A549 (cell line): ENCODE measurements at regions not wholly inside any gene's neighbourhood (a gene's known extent, or its start where the extent isn't known, plus 50 kb on each side); places are given as distances from the start of the nearest gene placed in this dataset.

ENCODE experiments used
- ATAC-seq, 2 experiments: fragments of 200-7000 bp in 1 of 2; fragments of >200 bp in 1 of 2; cut with Nextera tagmentation in 1 of 2; cut with Tn5 transposase in 1 of 2; 3 replicates each; pipeline versions ENCODE4 v1.8.0 to v1.9.1; 2018 to 2020; ENCODE audit warnings: mild to moderate bottlenecking in 1 of 2, moderate library complexity in 1 of 2
- CTCF ChIA-PET: fragments of 300-600 bp; sonication (Branson Sonifier 250); formaldehyde crosslinking; extraction: SDS; loops from one replicate; lab custom pipeline; 2021; ENCODE audit warnings: antibody characterized with exemption, inconsistent platforms; lab: Yijun Ruan, JAX
- POLR2A ChIA-PET: fragments of 350-600 bp; formaldehyde crosslinking; extraction: SDS; loops from one replicate; lab custom pipeline; 2021; ENCODE audit warnings: antibody characterized with exemption, inconsistent platforms; lab: Yijun Ruan, JAX
- DNase-seq, 2 experiments: peaks; one replicate each; pipeline versions ENCODE4 v3.0.0 to v3.0.0-alpha.2; 2011 to 2016; ENCODE audit warnings: low read depth in 1 of 2, low spot score in 1 of 2
- FAIRE-seq: peaks from 2 replicates; lab custom pipeline; 2011; peaks lifted over from hg19 to GRCh38; lab: Jason Lieb, UNC
- H3K27ac ChIP-seq, 2 experiments: fragments of >200 bp; sonication (Bioruptor Twin); formaldehyde crosslinking; 3 replicates each; pipeline ENCODE4 v1.5.1; 2016 to 2017
- H3K4me1 ChIP-seq: fragments of >200 bp; sonication (Bioruptor Twin); formaldehyde crosslinking; 3 replicates; pipeline ENCODE4 v1.6.1; 2016
- H3K4me2 ChIP-seq: fragments of >200 bp; sonication (Bioruptor Twin); formaldehyde crosslinking; 3 replicates; pipeline ENCODE4 v1.6.1; 2016
- H3K4me3 ChIP-seq: fragments of >200 bp; sonication (Bioruptor Twin); formaldehyde crosslinking; 3 replicates; pipeline ENCODE4 v1.5.1; 2016
- H3K9me3 ChIP-seq: fragments of >200 bp; sonication (Bioruptor Twin); formaldehyde crosslinking; 3 replicates; pipeline ENCODE4 v1.6.1; 2016
- BHLHE40 ChIP-seq: IDR thresholded peaks from 2 replicates; pipeline ENCODE4 v1.6.1; 2012; ENCODE audit warnings: low read depth, low read length, inconsistent platforms
- CHD2 ChIP-seq: fragments of 150-350 bp; IDR thresholded peaks from 2 replicates; pipeline ENCODE4 v1.6.1; 2014; ENCODE audit warnings: low read length; ENCODE audit not compliant: partially characterized antibody
- EHF ChIP-seq: fragments of 250-450 bp; sonication (Bioruptor Pico); IDR thresholded peaks from 2 replicates; pipeline ENCODE4 v1.5.0; 2020; ENCODE audit warnings: mild to moderate bottlenecking
- GATA3 ChIP-seq: IDR thresholded peaks from 2 replicates; pipeline ENCODE4 v1.6.1; 2012; ENCODE audit warnings: borderline replicate concordance
- HDAC2 ChIP-seq: fragments of 200-600 bp; sonication (generic); IDR thresholded peaks from 2 replicates; pipeline ENCODE4 v1.6.1; 2016
- HEYL ChIP-seq: fragments of 250-450 bp; sonication (Bioruptor Pico); IDR thresholded peaks from 2 replicates; pipeline ENCODE4 v1.8.0; 2021; ENCODE audit warnings: mild to moderate bottlenecking, moderate library complexity
- HOXA7 ChIP-seq: fragments of 250-450 bp; sonication (Bioruptor Pico); IDR thresholded peaks from 2 replicates; pipeline ENCODE4 v1.5.0; 2020; ENCODE audit warnings: mild to moderate bottlenecking, moderate library complexity
- HOXB13 ChIP-seq: fragments of 250-450 bp; sonication (Bioruptor Pico); IDR thresholded peaks from 2 replicates; pipeline ENCODE4 v1.5.0; 2020; ENCODE audit warnings: low read depth, mild to moderate bottlenecking, moderate library complexity
- JUN ChIP-seq, 2 experiments: fragments of >200 bp; sonication (Bioruptor Twin); formaldehyde crosslinking; IDR thresholded peaks; 2 replicates in 1 of 2; 3 replicates in 1 of 2; pipeline ENCODE4 v1.6.1; 2016 to 2017
- MAFK ChIP-seq: fragments of 450-650 bp; IDR thresholded peaks from 2 replicates; pipeline ENCODE4 v1.6.1; 2014; ENCODE audit not compliant: partially characterized antibody
- MYC ChIP-seq: IDR thresholded peaks from 2 replicates; pipeline ENCODE4 v1.6.1; 2012; ENCODE audit warnings: mild to moderate bottlenecking, inconsistent platforms, low read length, improper control_type of control experiment, borderline replicate concordance
- RAD21 ChIP-seq, 2 experiments: fragments of >200 bp in 1 of 2; sonication (Bioruptor Twin) in 1 of 2; formaldehyde crosslinking in 1 of 2; IDR thresholded peaks in 1 of 2; conservative IDR thresholded peaks in 1 of 2; 2 replicates in 1 of 2; 3 replicates in 1 of 2; pipeline ENCODE4 v1.6.1; 2012 to 2018; ENCODE audit warnings: inconsistent platforms in 1 of 2
- RCOR1 ChIP-seq: fragments of 150-350 bp; IDR thresholded peaks from 2 replicates; pipeline ENCODE4 v1.6.1; 2014; ENCODE audit warnings: antibody characterized with exemption, low read length, low read depth
- RNF2 ChIP-seq: fragments of 200-600 bp; sonication (generic); IDR thresholded peaks from 2 replicates; pipeline ENCODE4 v1.6.1; 2016; ENCODE audit warnings: low read depth, mild to moderate bottlenecking, antibody characterized with exemption, moderate library complexity, borderline replicate concordance
- SMC3 ChIP-seq: fragments of >200 bp; sonication (Bioruptor Twin); formaldehyde crosslinking; IDR thresholded peaks from 3 replicates; pipeline ENCODE4 v1.6.1; 2018; ENCODE audit warnings: inconsistent platforms
- SREBF2 ChIP-seq: fragments of 450-650 bp; IDR thresholded peaks from 2 replicates; pipeline ENCODE4 v1.6.1; 2014; ENCODE audit warnings: mild to moderate bottlenecking, moderate library complexity
- ZFP36 ChIP-seq: fragments of 450-650 bp; IDR thresholded peaks from 2 replicates; pipeline ENCODE4 v1.6.1; 2014; ENCODE audit warnings: borderline replicate concordance; ENCODE audit not compliant: partially characterized antibody
- ZNF302 ChIP-seq: fragments of 250-450 bp; sonication (Bioruptor Pico); IDR thresholded peaks from 2 replicates; pipeline ENCODE4 v1.9.0; 2021; ENCODE audit warnings: inconsistent platforms, mild to moderate bottlenecking, moderate library complexity
- WGBS: methylation state at CpG from one replicate; pipeline ENCODE4 v1.1.6; 2017; ENCODE audit errors: missing lambda C conversion rate; 5-methylcytosine and 5-hydroxymethylcytosine counted together
- TF ChIP-seq, protein P1 (sequence below): IDR thresholded peaks from 2 replicates; pipeline ENCODE4 v1.6.1; 2012
- TF ChIP-seq, protein P2 (sequence below): fragments of >200 bp; sonication (Bioruptor Twin); formaldehyde crosslinking; IDR thresholded peaks from 3 replicates; pipeline ENCODE4 v1.5.1; 2016
- TF ChIP-seq, protein P3 (sequence below): fragments of 450-650 bp; IDR thresholded peaks from 2 replicates; pipeline ENCODE4 v1.6.1; 2014; ENCODE audit warnings: antibody characterized with exemption
- TF ChIP-seq, protein P4 (sequence below): fragments of >200 bp; sonication (Bioruptor Twin); formaldehyde crosslinking; IDR thresholded peaks from 2 replicates; pipeline ENCODE4 v1.6.1; 2016

DNA sequence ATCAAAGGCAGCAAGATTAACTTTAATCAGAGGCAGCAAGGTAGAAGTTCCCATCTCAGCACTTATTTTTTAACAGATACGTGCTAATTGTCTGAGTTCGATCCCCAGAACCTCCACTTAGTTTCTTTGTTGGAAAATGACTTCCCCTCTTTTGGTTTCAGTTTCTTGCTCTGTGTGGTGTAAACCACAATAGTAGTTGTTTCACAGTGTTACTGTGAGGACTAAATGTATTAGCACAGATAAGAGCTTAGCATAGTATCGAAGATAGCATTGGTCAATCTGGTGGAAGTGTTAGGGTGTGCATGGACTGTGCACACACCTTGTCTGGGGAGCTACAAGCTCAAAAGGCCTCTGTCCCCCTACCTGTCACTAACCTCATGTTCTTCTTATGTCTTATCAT, 988.3 kb upstream of the GYPC start:
- DNase-seq: no peak
- no peak overlapping the region for H3K4me2 ChIP-seq
- no peak for TF ChIP-seq RNF2
- no peak for TF ChIP-seq BHLHE40
- no peak for TF ChIP-seq SREBF2
- no peak for TF ChIP-seq MYC
- TF ChIP-seq, protein P1, sequence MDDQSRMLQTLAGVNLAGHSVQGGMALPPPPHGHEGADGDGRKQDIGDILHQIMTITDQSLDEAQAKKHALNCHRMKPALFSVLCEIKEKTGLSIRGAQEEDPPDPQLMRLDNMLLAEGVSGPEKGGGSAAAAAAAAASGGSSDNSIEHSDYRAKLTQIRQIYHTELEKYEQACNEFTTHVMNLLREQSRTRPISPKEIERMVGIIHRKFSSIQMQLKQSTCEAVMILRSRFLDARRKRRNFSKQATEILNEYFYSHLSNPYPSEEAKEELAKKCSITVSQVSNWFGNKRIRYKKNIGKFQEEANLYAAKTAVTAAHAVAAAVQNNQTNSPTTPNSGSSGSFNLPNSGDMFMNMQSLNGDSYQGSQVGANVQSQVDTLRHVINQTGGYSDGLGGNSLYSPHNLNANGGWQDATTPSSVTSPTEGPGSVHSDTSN: no peak
- TF ChIP-seq, protein P2, sequence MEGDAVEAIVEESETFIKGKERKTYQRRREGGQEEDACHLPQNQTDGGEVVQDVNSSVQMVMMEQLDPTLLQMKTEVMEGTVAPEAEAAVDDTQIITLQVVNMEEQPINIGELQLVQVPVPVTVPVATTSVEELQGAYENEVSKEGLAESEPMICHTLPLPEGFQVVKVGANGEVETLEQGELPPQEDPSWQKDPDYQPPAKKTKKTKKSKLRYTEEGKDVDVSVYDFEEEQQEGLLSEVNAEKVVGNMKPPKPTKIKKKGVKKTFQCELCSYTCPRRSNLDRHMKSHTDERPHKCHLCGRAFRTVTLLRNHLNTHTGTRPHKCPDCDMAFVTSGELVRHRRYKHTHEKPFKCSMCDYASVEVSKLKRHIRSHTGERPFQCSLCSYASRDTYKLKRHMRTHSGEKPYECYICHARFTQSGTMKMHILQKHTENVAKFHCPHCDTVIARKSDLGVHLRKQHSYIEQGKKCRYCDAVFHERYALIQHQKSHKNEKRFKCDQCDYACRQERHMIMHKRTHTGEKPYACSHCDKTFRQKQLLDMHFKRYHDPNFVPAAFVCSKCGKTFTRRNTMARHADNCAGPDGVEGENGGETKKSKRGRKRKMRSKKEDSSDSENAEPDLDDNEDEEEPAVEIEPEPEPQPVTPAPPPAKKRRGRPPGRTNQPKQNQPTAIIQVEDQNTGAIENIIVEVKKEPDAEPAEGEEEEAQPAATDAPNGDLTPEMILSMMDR: no peak
- TF ChIP-seq, protein P3, sequence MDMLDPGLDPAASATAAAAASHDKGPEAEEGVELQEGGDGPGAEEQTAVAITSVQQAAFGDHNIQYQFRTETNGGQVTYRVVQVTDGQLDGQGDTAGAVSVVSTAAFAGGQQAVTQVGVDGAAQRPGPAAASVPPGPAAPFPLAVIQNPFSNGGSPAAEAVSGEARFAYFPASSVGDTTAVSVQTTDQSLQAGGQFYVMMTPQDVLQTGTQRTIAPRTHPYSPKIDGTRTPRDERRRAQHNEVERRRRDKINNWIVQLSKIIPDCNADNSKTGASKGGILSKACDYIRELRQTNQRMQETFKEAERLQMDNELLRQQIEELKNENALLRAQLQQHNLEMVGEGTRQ: no peak
- TF ChIP-seq MAFK: no peak
- no peak for TF ChIP-seq ZNF302 (CRISPR knock-in tag)
- TF ChIP-seq HOXB13 (CRISPR knock-in tag): no peak
- no peak for TF ChIP-seq HDAC2
- no peak for TF ChIP-seq RAD21 (conservative IDR thresholded peaks at IDR 0.05 in 1 of 2, IDR thresholded peaks at IDR 0.05 in 1 of 2)
- TF ChIP-seq HEYL (CRISPR knock-in tag): no peak
- no peak for TF ChIP-seq HOXA7 (CRISPR knock-in tag)
- no peak for TF ChIP-seq ZFP36
- TF ChIP-seq JUN (IDR thresholded peaks at IDR 0.05): no peak
- no peak for TF ChIP-seq EHF (CRISPR knock-in tag)
- TF ChIP-seq, protein P4, sequence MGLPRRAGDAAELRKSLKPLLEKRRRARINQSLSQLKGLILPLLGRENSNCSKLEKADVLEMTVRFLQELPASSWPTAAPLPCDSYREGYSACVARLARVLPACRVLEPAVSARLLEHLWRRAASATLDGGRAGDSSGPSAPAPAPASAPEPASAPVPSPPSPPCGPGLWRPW: no peak
- no peak for TF ChIP-seq RCOR1
- WGBS: under 1% methylated on average over 3 of the region's 3 CpGs
- no peak overlapping the region for H3K4me3 ChIP-seq
- no peak for ATAC-seq
- no peak for FAIRE-seq
- no peaks in the 10 kb centered on the region for H3K9me3 ChIP-seq
- ChIA-PET POLR2A (no interaction called here), CTCF (no interaction called here)
- no peak overlapping the region for H3K27ac ChIP-seq
- H3K4me1 ChIP-seq: no peaks in the 10 kb centered on the region

DNA sequence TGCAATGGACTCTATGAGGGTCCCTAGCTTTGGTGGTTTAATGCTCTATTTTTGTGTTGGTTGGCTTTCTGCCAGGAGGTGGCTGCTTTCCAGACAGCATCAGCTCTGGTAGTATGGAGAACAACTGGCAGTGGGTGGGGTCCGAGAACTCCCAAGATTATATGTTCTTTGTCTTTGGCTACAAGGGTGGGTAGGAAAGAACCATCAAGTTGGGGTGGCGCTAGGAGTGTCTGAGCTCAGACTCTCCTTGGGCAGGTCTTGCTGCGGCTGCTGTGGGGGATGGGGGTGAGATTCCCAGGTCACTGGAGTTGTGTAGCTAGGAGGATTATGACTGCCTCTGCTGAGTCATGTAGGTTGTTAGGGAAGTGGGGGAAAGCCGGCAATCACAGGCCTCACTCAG, 976.1 kb upstream of the GYPC start:
- CTCF ChIA-PET: no interaction called here
- no peak for FAIRE-seq
- POLR2A ChIA-PET: no interaction called here

More for the DNA sequence above, 976.1 kb upstream of the GYPC start:
- Histone ChIP-seq H3K4me2 (no peak overlapping the region), H3K27ac (no peak overlapping the region), H3K9me3 (no peaks in the 10 kb centered on the region), H3K4me3 (no peak overlapping the region), H3K4me1 (no peaks in the 10 kb centered on the region)
- ATAC-seq (no peak), DNase-seq (no peak)
- WGBS: 2% methylated on average over 4 of the region's 4 CpGs
- no peak for TF ChIP-seq HDAC2
- no peak for TF ChIP-seq CHD2
- TF ChIP-seq, protein P3: no peak
- TF ChIP-seq GATA3: no peak
- TF ChIP-seq SMC3: no peak
